ENCODE measurements at regions not wholly inside any gene's neighbourhood (a gene's known extent, or its start where the extent isn't known, plus 50 kb on each side); places are given as distances from the start of the nearest gene placed in this dataset.

DNA sequence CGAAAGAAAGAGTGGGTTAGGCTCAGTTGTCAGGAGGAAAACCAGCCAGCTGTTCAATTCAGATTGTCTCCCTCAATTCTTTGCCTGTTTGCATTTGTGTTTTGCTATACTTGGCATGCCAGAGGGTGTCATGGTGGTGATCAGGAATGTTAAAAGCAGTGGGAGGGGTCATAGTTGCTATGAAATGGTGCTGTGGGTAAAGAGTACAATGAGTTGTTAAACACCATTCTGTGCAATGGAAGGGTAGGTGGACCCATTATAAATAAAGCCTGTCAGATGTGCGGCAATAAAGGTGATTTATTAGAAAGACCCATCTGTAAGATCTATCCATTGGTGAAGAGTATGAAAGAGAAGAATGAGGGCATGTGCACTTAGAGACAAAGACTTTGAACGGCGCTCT is 82.2 kb downstream of the MRPL32 start (continued):
- TF ChIP-seq ZBTB33 (IDR thresholded peaks at IDR 0.05; ENCODE audit: borderline replicate concordance, low read depth) (no peak), FOXM1 (IDR thresholded peaks at IDR 0.05; ENCODE audit: low read depth) (no peak), NFIC (IDR thresholded peaks at IDR 0.05; ENCODE audit: borderline replicate concordance) (no peak)

GRCh38 chr7:43015301-43015700 is 83.1 kb downstream of the MRPL32 start:
- peaks cover 9% of the 10 kb centered on the region for H3K27me3 ChIP-seq (ENCODE audit: insufficient read depth)
- no peak overlapping the region for H3K4me3 ChIP-seq (ENCODE audit: low read depth in 2 of 2, low read length in 1 of 2)
- no peak for TF ChIP-seq CTCF (IDR thresholded peaks at IDR 0.05)
- no peak for TF ChIP-seq JUND (IDR thresholded peaks at IDR 0.05)
- no peak for TF ChIP-seq NRF1 (IDR thresholded peaks at IDR 0.05; ENCODE audit: low read depth, low read length)
- no peak for TF ChIP-seq YY1 (IDR thresholded peaks at IDR 0.05; ENCODE audit: low read depth)
- no peak for TF ChIP-seq GABPA (IDR thresholded peaks at IDR 0.05; ENCODE audit: low read depth)
- no peak for TF ChIP-seq RXRA (IDR thresholded peaks at IDR 0.05; ENCODE audit: borderline replicate concordance, low read depth)
- no peak for TF ChIP-seq FOXM1 (IDR thresholded peaks at IDR 0.05; ENCODE audit: low read depth)
- no peak for TF ChIP-seq ZBTB33 (IDR thresholded peaks at IDR 0.05; ENCODE audit: borderline replicate concordance, low read depth)
- no peak for TF ChIP-seq USF1 (IDR thresholded peaks at IDR 0.05; ENCODE audit: borderline replicate concordance, low read depth)
- TF ChIP-seq GATA2 (CRISPR knock-in tag; IDR thresholded peaks at IDR 0.05): no peak
- TF ChIP-seq, protein P1, sequence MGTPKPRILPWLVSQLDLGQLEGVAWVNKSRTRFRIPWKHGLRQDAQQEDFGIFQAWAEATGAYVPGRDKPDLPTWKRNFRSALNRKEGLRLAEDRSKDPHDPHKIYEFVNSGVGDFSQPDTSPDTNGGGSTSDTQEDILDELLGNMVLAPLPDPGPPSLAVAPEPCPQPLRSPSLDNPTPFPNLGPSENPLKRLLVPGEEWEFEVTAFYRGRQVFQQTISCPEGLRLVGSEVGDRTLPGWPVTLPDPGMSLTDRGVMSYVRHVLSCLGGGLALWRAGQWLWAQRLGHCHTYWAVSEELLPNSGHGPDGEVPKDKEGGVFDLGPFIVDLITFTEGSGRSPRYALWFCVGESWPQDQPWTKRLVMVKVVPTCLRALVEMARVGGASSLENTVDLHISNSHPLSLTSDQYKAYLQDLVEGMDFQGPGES (IDR thresholded peaks at IDR 0.05; ENCODE audit: low read depth, low read length): no peak
- TF ChIP-seq MEF2A (IDR thresholded peaks at IDR 0.05; ENCODE audit: borderline replicate concordance, low read depth): no peak
- no peak for TF ChIP-seq ELF1 (IDR thresholded peaks at IDR 0.05)
- TF ChIP-seq FOXJ3 (CRISPR knock-in tag; IDR thresholded peaks at IDR 0.05): no peak
- TF ChIP-seq TCF12 (IDR thresholded peaks at IDR 0.05): no peak
- no peak for TF ChIP-seq FOSL2 (IDR thresholded peaks at IDR 0.05; ENCODE audit: borderline replicate concordance, low read depth)
- TF ChIP-seq, protein P2, sequence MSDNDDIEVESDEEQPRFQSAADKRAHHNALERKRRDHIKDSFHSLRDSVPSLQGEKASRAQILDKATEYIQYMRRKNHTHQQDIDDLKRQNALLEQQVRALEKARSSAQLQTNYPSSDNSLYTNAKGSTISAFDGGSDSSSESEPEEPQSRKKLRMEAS (IDR thresholded peaks at IDR 0.05; ENCODE audit: low read depth): no peak
- DNase-seq: no peak
- WGBS (ENCODE audit: low lambda C conversion rate): 51% methylated on average over 4 of the region's 4 CpGs
- H3K9ac ChIP-seq: no peak overlapping the region
- no peaks in the 10 kb centered on the region for H4K20me1 ChIP-seq (ENCODE audit: insufficient read depth)
- H3F3A ChIP-seq (replicated peaks; ENCODE audit: insufficient read depth): no peaks in the 10 kb centered on the region
- no peaks in the 10 kb centered on the region for H3K36me3 ChIP-seq (replicated peaks in 1 of 2; ENCODE audit: control insufficient read depth in 1 of 2, insufficient read depth in 2 of 2, low read length in 1 of 2)
- ChIA-PET POLR2A (no interaction called here), CTCF (no interaction called here)
- H3K4me2 ChIP-seq: no peak overlapping the region
- H3K79me2 ChIP-seq (ENCODE audit: insufficient read depth): no peaks in the 10 kb centered on the region
- H3K9me3 ChIP-seq: no peaks in the 10 kb centered on the region
- H2AFZ ChIP-seq (ENCODE audit: low read depth): no peak overlapping the region
- H3K4me1 ChIP-seq (ENCODE audit: control insufficient read depth in 1 of 2, insufficient read depth in 2 of 2, low read depth in 1 of 2, low read length in 1 of 2): no peaks in the 10 kb centered on the region
- no peaks in the 10 kb centered on the region for H3K9me2 ChIP-seq
- no peak overlapping the region for H3K27ac ChIP-seq (ENCODE audit: low read depth in 2 of 2, low read length in 1 of 2)
